Motor neuron (in vitro differentiated cells): ENCODE measurements at regions not wholly inside any gene's neighbourhood (a gene's known extent, or its start where the extent isn't known, plus 50 kb on each side); places are given as distances from the start of the nearest gene placed in this dataset.

Source experiments
- ATAC-seq, 8 experiments: fragments of 200-7000 bp; cut with Tn5 transposase; replicated peaks in 6 of 8; 2 replicates each; pipeline ENCODE4 v1.8.0; 2021; ENCODE audit warnings: mild to moderate bottlenecking in 8 of 8, moderate library complexity in 8 of 8
- H3K27ac ChIP-seq, 2 donors: fragments of 250-450 bp; sonication (Bioruptor Pico); 2 replicates each; pipeline ENCODE4 v1.9.0; 2021; ENCODE audit warnings: antibody characterized with exemption in 2 of 2, mild to moderate bottlenecking in 2 of 2, moderate library complexity in 1 of 2
- H3K4me1 ChIP-seq, 2 donors: fragments of 250-450 bp; sonication (Bioruptor Pico); replicated peaks in 1 of 2; 2 replicates each; pipeline ENCODE4 v1.6.1; 2021; ENCODE audit warnings: antibody characterized with exemption in 2 of 2, mild to moderate bottlenecking in 2 of 2, moderate library complexity in 1 of 2
- H3K4me3 ChIP-seq, 5 donors: fragments of 250-450 bp; sonication (Bioruptor Pico); 2 replicates each; pipeline ENCODE4 v1.9.0; 2021; ENCODE audit warnings: antibody characterized with exemption in 5 of 5, mild to moderate bottlenecking in 5 of 5, moderate library complexity in 4 of 5
- WGBS, 10 experiments: fragments of 450-650 bp; shearing (Covaris generic); methylation state at CpG; one replicate each; pipeline ENCODE4 v1.0.0; 2022; 5-methylcytosine and 5-hydroxymethylcytosine counted together
- in situ Hi-C, 9 experiments: fragments of 400-800 bp; cut with MboI; loops; one replicate each; pipeline ENCODE4 v1.15.0; 2021; ENCODE audit warnings: low sequenced_read_pairs in 9 of 9, low pct_unique_long_range_greater_than_20kb in 2 of 9; ENCODE audit not compliant: unreplicated experiment in 9 of 9

- 57 to 100% methylated on average over 1 of the region's 1 CpG; no CpG with 5 or more reads in 8 of the 10 experiments for WGBS, 10 experiments
- H3K4me1 ChIP-seq = peaks cover 0 to 11% of the 10 kb centered on the region in 2 donors
- in situ Hi-C loops = no loop called here
- ATAC-seq = no peak
- no peak overlapping the region for H3K4me3 ChIP-seq
- no peak overlapping the region for H3K27ac ChIP-seq
Measured at GRCh38 chr6:133683308-133683580, 205.7 kb upstream of the TCF21 start.

- H3K4me1 ChIP-seq = peaks cover 0 to 11% of the 10 kb centered on the region in 2 donors
- WGBS, 10 experiments = 14 to 100% (median 83%) methylated on average over 1 to 2 of the region's 2 CpGs; no CpG with 5 or more reads in 3 of the 10 experiments
- no peak overlapping the region for H3K27ac ChIP-seq
- no peak overlapping the region for H3K4me3 ChIP-seq
- no peak for ATAC-seq
- in situ Hi-C loops = no loop called here
Measured at GRCh38 chr6:133683606-133684005, 205.3 kb upstream of the TCF21 start.

DNA sequence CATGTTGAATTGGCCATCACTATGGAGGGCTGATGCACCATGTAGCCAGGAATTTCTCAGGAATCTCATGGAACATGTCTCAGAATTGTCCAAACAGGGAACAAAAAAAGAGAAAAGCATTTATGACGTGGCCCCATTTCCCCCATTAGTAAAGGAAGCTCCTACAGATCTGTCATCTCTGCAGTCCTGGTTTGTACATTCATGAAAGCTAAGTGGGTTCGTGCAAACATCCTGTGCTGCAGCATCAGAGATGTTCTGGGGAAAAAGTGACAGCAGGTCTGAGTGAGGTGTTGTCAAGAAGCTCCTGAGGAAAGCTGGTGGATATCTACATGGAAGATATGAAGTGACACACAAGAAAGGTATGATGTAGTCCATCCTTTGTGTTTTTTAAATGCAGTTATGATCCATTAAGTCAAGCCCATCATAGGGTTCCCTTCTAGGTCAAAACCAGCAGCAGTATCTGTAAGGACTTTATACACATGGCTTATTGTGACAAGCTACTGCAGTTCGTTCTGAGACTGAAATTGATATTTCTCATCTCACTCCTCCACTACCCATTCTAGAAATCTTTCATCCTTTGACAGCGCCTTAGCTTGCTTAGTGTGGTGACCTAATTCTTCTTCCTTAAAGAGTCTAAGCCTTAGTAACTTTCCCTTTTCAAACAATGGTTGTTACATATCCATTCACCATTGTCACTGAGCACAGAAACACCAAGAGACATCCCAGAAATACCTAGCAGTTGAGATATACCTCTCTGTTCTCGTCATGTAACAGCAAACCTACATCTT is 200.0 kb upstream of the TCF21 start:
- in situ Hi-C loops = no loop called here
- ATAC-seq = no peak
- no peak overlapping the region for H3K4me3 ChIP-seq
- peaks cover 0 to 9% of the 10 kb centered on the region in 2 donors for H3K4me1 ChIP-seq
- no peak overlapping the region for H3K27ac ChIP-seq
- WGBS, 10 experiments = 22 to 100% (median 81%) methylated on average over 1 to 5 of the region's 5 CpGs

DNA sequence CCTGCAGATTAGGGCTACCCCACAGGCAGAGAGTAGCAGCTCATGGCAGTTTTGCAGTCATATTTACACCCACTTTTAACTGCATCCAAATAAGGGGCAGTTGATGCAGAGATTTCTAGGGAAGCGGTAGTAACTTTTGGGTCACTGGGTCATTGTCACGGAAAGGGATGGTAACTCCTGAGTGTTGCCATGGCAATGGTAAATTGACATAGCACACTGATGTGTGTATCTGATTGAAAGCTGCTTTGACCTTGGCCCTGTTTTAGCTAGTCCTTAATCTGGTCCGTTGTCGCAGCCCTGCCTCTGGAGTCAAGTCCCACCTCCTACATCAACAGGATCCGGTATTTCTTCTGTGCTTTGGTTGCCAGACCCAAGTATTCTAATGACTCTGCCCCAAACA is 199.1 kb upstream of the TCF21 start:
- Histone ChIP-seq H3K4me1 (peaks cover 0 to 9% of the 10 kb centered on the region in 2 donors), H3K27ac (no peak overlapping the region), H3K4me3 (no peak overlapping the region)
- 0 to 95% (median 75%) methylated on average over 1 to 5 of the region's 5 CpGs; no CpG with 5 or more reads in 4 of the 10 experiments for WGBS, 10 experiments
- in situ Hi-C loops = no loop called here
- ATAC-seq = no peak

- 86 to 100% (median 100%) methylated on average over 1 of the region's 1 CpG; no CpG with 5 or more reads in 3 of the 10 experiments for whole genome bisulfite sequencing, 10 experiments
- H3K27ac ChIP-seq = no peak overlapping the region
- H3K4me3 ChIP-seq = no peak overlapping the region
- ATAC-seq = no peak
- in situ Hi-C loops = no loop called here
- H3K4me1 ChIP-seq = peaks cover 0 to 9% of the 10 kb centered on the region in 2 donors
Measured at GRCh38 chr6:133693565-133693964, 195.3 kb upstream of the TCF21 start.

- in situ Hi-C loops = no loop called here
- no peak for ATAC-seq
- H3K4me1 ChIP-seq = no peaks in the 10 kb centered on the region
Measured at GRCh38 chr6:133697185-133697584, 191.7 kb upstream of the TCF21 start.

GRCh38 chr6:133697666-133698065 is 191.2 kb upstream of the TCF21 start:
- peak in 1 of 8 experiments; percentile 34 for ATAC-seq
- in situ Hi-C loops = no loop called here
- Histone ChIP-seq H3K4me1 (no peaks in the 10 kb centered on the region), H3K27ac (no peak overlapping the region), H3K4me3 (no peak overlapping the region)
- WGBS, 10 experiments = 0 to 100% (median 91%) methylated on average over 1 of the region's 1 CpG; no CpG with 5 or more reads in 2 of the 10 experiments

More at GRCh38 chr6:133697185-133697584, 191.7 kb upstream of the TCF21 start:
- Histone ChIP-seq H3K4me3 (no peak overlapping the region), H3K27ac (no peak overlapping the region)

DNA sequence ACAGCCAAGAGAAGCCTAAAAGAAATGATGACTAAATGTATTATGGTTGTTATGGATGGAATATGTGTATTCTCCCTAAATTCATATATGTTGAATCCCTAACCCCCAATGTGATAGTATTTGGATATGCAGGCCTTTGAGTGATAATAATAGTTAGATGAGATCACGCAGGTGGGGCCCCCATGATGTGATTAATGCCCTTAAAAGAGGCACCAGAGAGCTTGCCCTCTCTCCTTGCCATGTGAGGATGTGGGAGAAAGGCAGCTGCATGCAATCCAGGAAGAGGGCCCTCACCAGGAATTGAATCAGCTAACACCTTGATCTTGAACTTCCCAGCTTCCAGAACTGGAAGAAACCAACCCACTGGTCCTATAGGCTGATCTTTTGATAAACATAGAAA is 190.6 kb upstream of the TCF21 start:
- 33 to 100% (median 63%) methylated on average over 1 of the region's 1 CpG; no CpG with 5 or more reads in 6 of the 10 experiments for WGBS, 10 experiments
- Histone ChIP-seq H3K27ac (no peak overlapping the region), H3K4me3 (no peak overlapping the region), H3K4me1 (no peaks in the 10 kb centered on the region)
- no peak for ATAC-seq
- in situ Hi-C loops = no loop called here

GRCh38 chr6:133699741-133700385 is 189.1 kb upstream of the TCF21 start:
- no peaks in the 10 kb centered on the region for H3K4me1 ChIP-seq
- whole genome bisulfite sequencing, 10 experiments = 78 to 100% (median 100%) methylated on average over 1 of the region's 1 CpG; no CpG with 5 or more reads in 3 of the 10 experiments
- no peak overlapping the region for H3K4me3 ChIP-seq
- in situ Hi-C loops = no loop called here
- H3K27ac ChIP-seq = no peak overlapping the region
- no peak for ATAC-seq

DNA sequence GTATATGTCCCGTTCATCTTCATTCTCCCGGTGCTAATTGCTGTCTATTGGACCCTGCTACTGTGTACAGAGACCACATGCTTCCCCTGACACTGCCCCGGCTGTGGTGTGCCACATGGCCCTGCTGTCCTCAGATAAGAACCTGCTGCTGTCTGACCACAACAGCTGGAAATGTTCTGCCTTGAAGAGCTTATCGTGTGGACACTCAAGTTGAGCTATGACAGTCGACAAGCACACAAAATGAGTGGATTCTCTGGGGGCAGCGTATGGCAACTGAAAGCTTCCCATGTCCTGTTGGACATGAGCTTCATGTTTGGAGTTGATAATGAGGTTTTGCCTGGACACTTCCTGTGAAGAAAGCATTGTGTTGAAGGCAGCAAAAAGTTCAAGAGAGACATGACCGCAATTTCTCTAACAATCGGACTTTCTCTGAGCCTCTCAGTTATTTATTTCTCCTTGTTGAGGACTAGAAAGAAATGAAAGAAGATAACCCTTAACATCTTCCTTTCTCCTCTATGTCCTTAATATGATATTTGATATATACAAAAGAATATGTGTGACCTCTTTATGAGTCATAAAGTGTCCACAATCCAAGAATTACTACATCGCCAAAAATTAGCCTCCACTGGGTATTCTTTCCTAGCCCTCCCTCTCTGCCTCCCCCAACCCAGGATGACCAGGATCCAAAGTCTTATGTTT is 187.1 kb upstream of the TCF21 start:
- no peak overlapping the region for H3K27ac ChIP-seq
- 65 to 100% (median 88%) methylated on average over 1 to 9 of the region's 9 CpGs; no CpG with 5 or more reads in 2 of the 10 experiments for WGBS, 10 experiments
- in situ Hi-C loops = no loop called here
- H3K4me3 ChIP-seq = no peak overlapping the region
- H3K4me1 ChIP-seq = no peaks in the 10 kb centered on the region
- ATAC-seq = no peak

DNA sequence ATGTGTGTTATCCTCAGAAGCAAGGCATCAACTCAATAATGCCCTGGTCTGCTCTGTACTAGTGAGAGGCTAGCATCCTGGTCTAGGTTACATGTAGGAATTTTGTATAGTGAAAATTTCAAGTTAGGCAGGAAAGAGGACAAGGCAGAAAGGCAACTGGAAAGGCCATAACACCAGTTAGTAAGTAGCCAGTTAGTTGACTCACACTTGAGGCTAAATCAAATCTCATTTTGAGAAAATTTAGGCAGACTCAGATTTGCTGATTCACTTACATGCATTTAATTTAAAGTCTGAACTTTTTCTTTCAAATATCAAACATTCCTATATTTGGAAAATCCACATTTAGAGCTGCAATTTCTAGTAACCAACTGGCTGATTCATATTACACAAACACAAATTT is 184.5 kb upstream of the TCF21 start:
- no peak for ATAC-seq
- Histone ChIP-seq H3K4me3 (no peak overlapping the region), H3K4me1 (no peaks in the 10 kb centered on the region), H3K27ac (no peak overlapping the region)
- in situ Hi-C loops = no loop called here

- Histone ChIP-seq H3K4me1 (no peaks in the 10 kb centered on the region), H3K4me3 (no peak overlapping the region), H3K27ac (no peak overlapping the region)
- no peak for ATAC-seq
- WGBS, 10 experiments = 14 to 100% (median 89%) methylated on average over 1 of the region's 1 CpG; no CpG with 5 or more reads in 3 of the 10 experiments
- in situ Hi-C loops = no loop called here
Measured at GRCh38 chr6:133705066-133705465, 183.8 kb upstream of the TCF21 start.

- in situ Hi-C loops = no loop called here
- no peak overlapping the region for H3K27ac ChIP-seq
- 50 to 100% (median 87%) methylated on average over 1 to 2 of the region's 2 CpGs; no CpG with 5 or more reads in 2 of the 10 experiments for WGBS, 10 experiments
- ATAC-seq = no peak
- H3K4me3 ChIP-seq = no peak overlapping the region
- no peaks in the 10 kb centered on the region for H3K4me1 ChIP-seq
Measured at GRCh38 chr6:133705731-133706130, 183.2 kb upstream of the TCF21 start.
